ENCODE measurements at regions not wholly inside any gene's neighbourhood (a gene's known extent, or its start where the extent isn't known, plus 50 kb on each side); places are given as distances from the start of the nearest gene placed in this dataset.
A peak's percentile ranks its signal among the peaks of the same experiment; 100 is the strongest.

DNA sequence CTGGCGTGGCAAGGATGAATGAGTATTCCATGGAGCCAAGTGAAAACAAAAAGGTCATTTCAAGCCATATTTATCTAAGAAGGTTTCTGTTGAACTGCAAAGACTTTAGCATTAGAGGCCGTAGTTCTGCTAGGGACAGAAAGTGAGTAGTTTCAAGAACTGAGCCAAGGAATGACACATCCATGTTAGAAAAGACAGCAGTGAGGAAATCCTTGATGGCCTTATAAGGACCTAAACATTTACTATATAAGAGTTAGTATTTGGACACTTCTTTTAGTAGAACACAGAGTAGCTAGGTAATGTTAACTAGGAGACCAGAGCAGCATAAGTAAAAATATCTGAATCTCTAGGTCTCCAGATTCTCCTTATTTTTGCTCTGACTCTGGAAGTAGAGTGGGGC, 329.8 kb upstream of the SEMA3D start:
- no peak overlapping the region for H3K4me3 ChIP-seq (ENCODE audit: low read length)
- no peak for DNase-seq
- H3K27ac ChIP-seq (ENCODE audit: low read length): no peak overlapping the region
- WGBS (ENCODE audit: insufficient coverage): no CpG with 5 or more reads among the region's 2 CpGs
- no peaks in the 10 kb centered on the region for H3K4me1 ChIP-seq (ENCODE audit: control insufficient read depth, insufficient read depth, low read length)
- H3K27me3 ChIP-seq (ENCODE audit: control insufficient read depth, insufficient read depth, low read length): no peaks in the 10 kb centered on the region
- H3K36me3 ChIP-seq (ENCODE audit: control insufficient read depth, insufficient read depth, low read length): no peaks in the 10 kb centered on the region
- no peaks in the 10 kb centered on the region for H3K9me3 ChIP-seq (replicated peaks; ENCODE audit: control insufficient read depth, low read depth, low read length)

DNA sequence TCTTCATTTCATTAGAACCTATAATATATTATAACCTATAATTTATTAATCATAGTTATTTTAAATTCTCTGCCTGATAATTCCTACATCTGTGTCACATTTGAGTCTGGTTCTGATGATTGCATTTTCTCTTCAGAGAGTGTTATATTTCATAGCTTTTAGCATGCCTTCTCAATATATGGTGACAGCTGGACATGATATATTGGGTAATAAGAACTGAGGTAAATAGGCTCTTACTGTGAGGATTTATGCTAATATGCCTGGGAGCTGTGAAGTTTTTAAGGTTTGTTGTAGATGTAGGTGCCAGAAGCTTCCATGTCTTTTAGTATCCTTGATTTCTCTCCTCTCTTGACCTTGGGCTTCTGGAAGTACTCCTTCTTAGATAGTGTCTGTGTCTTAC, 325.9 kb upstream of the SEMA3D start:
- H3K36me3 ChIP-seq (ENCODE audit: control insufficient read depth, insufficient read depth, low read length): no peaks in the 10 kb centered on the region
- DNase-seq: no peak

DNA sequence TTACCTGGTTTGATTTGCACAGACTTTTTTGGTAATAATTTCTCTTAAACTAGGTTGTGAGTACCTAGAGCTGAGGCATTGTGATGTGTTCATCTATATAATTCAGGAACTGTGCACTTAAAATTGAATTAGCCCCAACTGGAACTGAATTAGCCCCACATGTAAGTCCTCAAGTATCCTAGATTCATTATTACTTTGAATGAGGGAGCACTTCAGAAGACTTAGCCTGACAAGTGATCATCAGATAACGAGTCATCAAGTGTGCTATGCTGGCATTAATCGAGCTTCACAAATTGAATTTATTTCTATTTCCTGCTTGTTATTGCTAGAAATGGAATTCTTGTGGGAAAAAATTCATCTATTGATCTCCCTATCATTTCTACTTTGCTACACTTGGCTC, 323.4 kb upstream of the SEMA3D start:
- H3K4me1 ChIP-seq (ENCODE audit: control insufficient read depth, insufficient read depth, low read length): no peaks in the 10 kb centered on the region
- no peaks in the 10 kb centered on the region for H3K27me3 ChIP-seq (ENCODE audit: control insufficient read depth, insufficient read depth, low read length)
- no peaks in the 10 kb centered on the region for H3K9me3 ChIP-seq (replicated peaks; ENCODE audit: control insufficient read depth, low read depth, low read length)
- no peaks in the 10 kb centered on the region for H3K36me3 ChIP-seq (ENCODE audit: control insufficient read depth, insufficient read depth, low read length)
- no peak overlapping the region for H3K27ac ChIP-seq (ENCODE audit: low read length)
- no CpG with 5 or more reads among the region's 2 CpGs for WGBS (ENCODE audit: insufficient coverage)
- DNase-seq: no peak
- H3K4me3 ChIP-seq (ENCODE audit: low read length): no peak overlapping the region

More for the DNA sequence above, 325.9 kb upstream of the SEMA3D start:
- Histone ChIP-seq H3K9me3 (replicated peaks; ENCODE audit: control insufficient read depth, low read depth, low read length) (no peaks in the 10 kb centered on the region), H3K27me3 (ENCODE audit: control insufficient read depth, insufficient read depth, low read length) (no peaks in the 10 kb centered on the region), H3K4me3 (ENCODE audit: low read length) (no peak overlapping the region), H3K27ac (ENCODE audit: low read length) (no peak overlapping the region), H3K4me1 (ENCODE audit: control insufficient read depth, insufficient read depth, low read length) (no peaks in the 10 kb centered on the region)

DNA sequence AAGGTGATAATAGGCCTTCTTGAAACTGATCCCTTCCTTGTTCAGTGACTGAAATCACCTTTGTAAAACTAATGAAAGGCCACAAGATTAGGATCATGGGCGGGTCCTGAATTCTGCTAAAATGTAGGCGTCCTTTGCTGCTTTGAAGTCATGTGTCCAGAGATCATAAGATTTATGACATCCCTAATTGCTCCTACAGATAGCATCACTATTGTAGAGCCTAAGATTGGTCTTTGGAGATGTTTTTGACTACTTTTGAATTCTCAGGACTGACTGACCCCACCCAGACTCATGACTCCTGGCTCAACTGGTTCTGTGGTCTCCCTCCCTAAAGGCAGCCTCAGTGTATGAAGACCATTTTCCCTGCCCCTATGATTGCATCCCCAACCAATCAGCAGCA, 322.6 kb upstream of the SEMA3D start:
- no peak overlapping the region for H3K4me3 ChIP-seq (ENCODE audit: low read length)
- no peak for DNase-seq
- WGBS (ENCODE audit: insufficient coverage): 83% methylated on average over 1 of the region's 2 CpGs
- no peaks in the 10 kb centered on the region for H3K36me3 ChIP-seq (ENCODE audit: control insufficient read depth, insufficient read depth, low read length)
- no peaks in the 10 kb centered on the region for H3K9me3 ChIP-seq (replicated peaks; ENCODE audit: control insufficient read depth, low read depth, low read length)
- no peaks in the 10 kb centered on the region for H3K4me1 ChIP-seq (ENCODE audit: control insufficient read depth, insufficient read depth, low read length)
- H3K27me3 ChIP-seq (ENCODE audit: control insufficient read depth, insufficient read depth, low read length): no peaks in the 10 kb centered on the region
- H3K27ac ChIP-seq (ENCODE audit: low read length): no peak overlapping the region

DNA sequence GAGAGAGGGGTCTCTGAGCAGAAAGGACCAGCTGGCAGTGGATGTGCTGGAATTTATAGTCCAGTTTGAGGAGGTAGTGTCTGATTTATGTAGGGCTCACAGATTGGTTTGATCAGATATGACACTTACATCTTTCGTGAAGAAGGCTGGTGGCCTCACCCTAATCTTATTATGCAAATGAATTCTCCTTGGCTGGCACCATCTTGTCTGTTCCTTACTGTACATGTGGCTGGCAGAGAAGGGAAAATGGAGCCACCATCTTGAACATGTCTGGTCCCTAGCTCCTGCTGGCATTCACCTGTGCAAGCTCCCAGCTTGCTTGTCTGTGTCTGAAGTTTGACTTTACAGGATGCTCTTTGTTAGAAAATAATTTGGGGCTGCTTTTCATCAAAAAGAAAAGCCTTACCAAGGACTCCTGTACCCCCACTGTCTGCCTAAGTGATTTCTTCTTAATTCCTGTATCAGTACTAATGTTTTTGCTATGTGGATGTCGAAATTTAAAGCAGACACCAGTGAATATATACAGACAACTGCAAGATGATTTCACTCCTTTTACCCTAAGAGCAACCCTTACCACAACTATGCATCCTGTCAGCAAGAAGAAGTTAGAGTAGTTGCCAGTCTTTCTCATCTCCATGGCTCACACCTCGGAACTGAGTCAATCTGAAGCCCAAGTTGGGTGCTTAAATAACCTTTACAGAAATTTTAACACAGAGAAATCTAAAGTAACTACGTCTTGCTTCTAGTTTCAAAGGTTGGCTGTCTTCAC, 322.0 kb upstream of the SEMA3D start:
- DNase-seq: no peak
- Histone ChIP-seq H3K27ac (ENCODE audit: low read length) (no peak overlapping the region), H3K9me3 (replicated peaks; ENCODE audit: control insufficient read depth, low read depth, low read length) (no peaks in the 10 kb centered on the region), H3K4me3 (ENCODE audit: low read length) (no peak overlapping the region), H3K27me3 (ENCODE audit: control insufficient read depth, insufficient read depth, low read length) (no peaks in the 10 kb centered on the region), H3K36me3 (ENCODE audit: control insufficient read depth, insufficient read depth, low read length) (no peaks in the 10 kb centered on the region), H3K4me1 (ENCODE audit: control insufficient read depth, insufficient read depth, low read length) (no peaks in the 10 kb centered on the region)
- WGBS (ENCODE audit: insufficient coverage): no CpG with 5 or more reads among the region's 4 CpGs

DNA sequence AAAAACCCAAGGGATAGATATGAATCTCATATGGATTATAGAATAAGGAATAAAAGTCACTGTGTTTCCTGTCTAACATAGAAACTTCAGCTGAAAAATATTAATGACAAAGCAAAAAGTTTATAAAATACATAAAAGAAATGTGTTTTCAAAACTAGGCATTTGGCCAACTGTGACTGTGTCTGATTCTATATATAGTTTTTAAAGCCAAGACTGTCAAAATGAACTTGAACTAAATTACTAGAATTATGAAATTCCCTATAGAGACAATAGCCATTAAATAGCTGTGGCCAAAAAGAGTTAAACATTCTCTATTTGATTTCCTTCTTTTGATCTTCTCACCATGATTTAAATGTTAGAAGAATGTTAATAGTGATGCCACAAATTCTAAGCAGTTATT, 311.2 kb upstream of the SEMA3D start:
- no peaks in the 10 kb centered on the region for H3K4me1 ChIP-seq (ENCODE audit: control insufficient read depth, insufficient read depth, low read length)
- peak; percentile 76 for DNase-seq
- no peak overlapping the region for H3K4me3 ChIP-seq (ENCODE audit: low read length)

DNA sequence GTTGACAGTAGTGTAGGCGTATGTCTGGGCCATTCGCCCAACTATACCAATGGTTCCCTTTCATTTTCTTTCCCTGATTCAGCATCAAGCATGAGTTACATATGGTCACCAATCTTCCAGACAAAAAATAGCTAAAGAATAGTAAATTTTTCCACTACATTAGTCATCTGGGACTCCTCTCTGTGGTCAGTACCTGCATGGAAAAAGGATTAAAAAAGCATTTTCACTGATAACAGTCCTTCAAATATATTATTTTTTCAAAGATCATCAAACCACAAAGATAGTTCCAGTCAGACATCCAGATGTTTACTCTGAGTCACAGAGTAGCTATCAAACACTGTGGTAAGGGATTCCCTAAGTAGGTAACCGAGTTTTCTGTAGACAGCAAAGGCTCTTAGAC, 302.6 kb upstream of the SEMA3D start:
- Histone ChIP-seq H3K9me3 (replicated peaks; ENCODE audit: control insufficient read depth, low read depth, low read length) (no peaks in the 10 kb centered on the region), H3K27ac (ENCODE audit: low read length) (no peak overlapping the region), H3K36me3 (ENCODE audit: control insufficient read depth, insufficient read depth, low read length) (no peaks in the 10 kb centered on the region), H3K27me3 (ENCODE audit: control insufficient read depth, insufficient read depth, low read length) (no peaks in the 10 kb centered on the region), H3K4me1 (ENCODE audit: control insufficient read depth, insufficient read depth, low read length) (no peaks in the 10 kb centered on the region), H3K4me3 (ENCODE audit: low read length) (no peak overlapping the region)
- no CpG with 5 or more reads among the region's 3 CpGs for WGBS (ENCODE audit: insufficient coverage)
- no peak for DNase-seq

More for the DNA sequence above, 311.2 kb upstream of the SEMA3D start:
- Histone ChIP-seq H3K27ac (ENCODE audit: low read length) (no peak overlapping the region), H3K9me3 (replicated peaks; ENCODE audit: control insufficient read depth, low read depth, low read length) (peaks cover 7% of the 10 kb centered on the region), H3K36me3 (ENCODE audit: control insufficient read depth, insufficient read depth, low read length) (no peaks in the 10 kb centered on the region), H3K27me3 (ENCODE audit: control insufficient read depth, insufficient read depth, low read length) (no peaks in the 10 kb centered on the region)

DNA sequence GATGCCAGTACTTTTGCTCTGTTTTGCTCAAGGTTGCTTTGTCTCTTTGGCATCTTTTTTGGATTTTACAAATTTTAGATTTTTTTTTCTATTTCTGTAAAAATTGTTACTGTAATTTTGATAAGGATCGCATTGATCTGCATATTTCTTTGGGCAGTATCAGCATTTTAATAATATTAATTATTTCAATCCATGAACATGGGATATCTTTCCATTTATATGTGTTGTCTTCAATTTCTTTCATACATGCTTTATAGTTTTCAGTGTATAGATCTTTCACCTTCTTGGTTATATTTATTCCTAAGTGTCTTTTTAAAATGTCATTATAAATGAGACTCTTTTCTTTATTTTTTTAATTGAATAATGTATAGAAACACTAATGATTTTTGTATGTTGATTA, 301.6 kb upstream of the SEMA3D start:
- Histone ChIP-seq H3K36me3 (ENCODE audit: control insufficient read depth, insufficient read depth, low read length) (no peaks in the 10 kb centered on the region), H3K4me3 (ENCODE audit: low read length) (no peak overlapping the region), H3K27me3 (ENCODE audit: control insufficient read depth, insufficient read depth, low read length) (no peaks in the 10 kb centered on the region), H3K27ac (ENCODE audit: low read length) (no peak overlapping the region), H3K4me1 (ENCODE audit: control insufficient read depth, insufficient read depth, low read length) (no peaks in the 10 kb centered on the region), H3K9me3 (replicated peaks; ENCODE audit: control insufficient read depth, low read depth, low read length) (no peaks in the 10 kb centered on the region)
- no CpG with 5 or more reads among the region's 1 CpG for WGBS (ENCODE audit: insufficient coverage)
- DNase-seq: no peak

DNA sequence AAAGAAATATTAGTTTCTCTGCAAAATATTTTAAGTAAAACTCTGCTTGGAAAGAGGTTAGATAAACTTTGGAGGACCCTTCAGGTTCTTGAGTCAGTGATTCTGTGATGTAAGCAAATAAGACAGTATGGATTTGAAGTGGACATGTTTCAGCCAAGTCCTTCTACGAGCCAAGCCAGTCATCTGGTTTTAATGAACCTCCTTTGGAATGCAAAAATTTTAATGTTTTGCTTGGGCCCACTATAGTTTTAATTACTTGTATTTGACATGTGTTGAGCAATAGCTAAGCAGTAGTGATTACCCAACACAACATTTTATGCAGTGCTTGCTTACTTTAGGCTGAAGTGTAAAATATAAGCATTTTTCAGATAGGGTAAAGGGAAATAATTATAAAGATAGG, 296.3 kb upstream of the SEMA3D start:
- no peaks in the 10 kb centered on the region for H3K36me3 ChIP-seq (ENCODE audit: control insufficient read depth, insufficient read depth, low read length)
- WGBS (ENCODE audit: insufficient coverage): 33% methylated on average over 1 of the region's 1 CpG
- peak overlapping the region; percentile 49 for H3K27ac ChIP-seq (ENCODE audit: low read length)
- H3K27me3 ChIP-seq (ENCODE audit: control insufficient read depth, insufficient read depth, low read length): no peaks in the 10 kb centered on the region
- H3K9me3 ChIP-seq (replicated peaks; ENCODE audit: control insufficient read depth, low read depth, low read length): no peaks in the 10 kb centered on the region
- H3K4me1 ChIP-seq (ENCODE audit: control insufficient read depth, insufficient read depth, low read length): no peaks in the 10 kb centered on the region
- peak; percentile 95 for DNase-seq
- H3K4me3 ChIP-seq (ENCODE audit: low read length): no peak overlapping the region

DNA sequence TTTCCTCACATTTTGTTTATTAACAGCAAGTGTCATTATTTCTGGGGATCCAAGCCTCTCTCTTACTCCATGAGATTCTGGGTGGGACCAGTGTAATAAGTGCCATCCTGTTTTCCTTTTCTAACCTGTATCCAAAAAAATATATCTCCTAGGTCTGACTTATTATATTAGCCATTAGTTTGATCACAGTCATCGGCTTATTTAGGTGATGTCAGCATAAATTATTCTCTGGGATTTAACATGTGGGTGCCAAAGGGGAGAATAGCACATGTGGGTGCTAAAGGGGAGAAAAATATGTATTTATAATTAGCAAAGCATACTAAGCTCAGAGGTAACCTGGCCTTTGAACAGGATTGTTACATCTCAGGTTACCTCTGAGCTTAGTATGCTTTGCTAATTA, 293.8 kb upstream of the SEMA3D start:
- Histone ChIP-seq H3K36me3 (ENCODE audit: control insufficient read depth, insufficient read depth, low read length) (no peaks in the 10 kb centered on the region), H3K27ac (ENCODE audit: low read length) (no peak overlapping the region), H3K4me1 (ENCODE audit: control insufficient read depth, insufficient read depth, low read length) (no peaks in the 10 kb centered on the region), H3K4me3 (ENCODE audit: low read length) (no peak overlapping the region), H3K9me3 (replicated peaks; ENCODE audit: control insufficient read depth, low read depth, low read length) (no peaks in the 10 kb centered on the region), H3K27me3 (ENCODE audit: control insufficient read depth, insufficient read depth, low read length) (no peaks in the 10 kb centered on the region)
- WGBS (ENCODE audit: insufficient coverage): no CpG with 5 or more reads among the region's 1 CpG
- no peak for DNase-seq

Data from muscle of leg (tissue), 3 donors.